OCI-M1 (cell line): ENCODE measurements at regions not wholly inside any gene's neighbourhood (a gene's known extent, or its start where the extent isn't known, plus 50 kb on each side); places are given as distances from the start of the nearest gene placed in this dataset.
"Not testable (repeated sequence)": the region's sequence is repeated elsewhere in the genome, so short reads cannot be mapped to it uniquely, and the experiment has no call there.

ENCODE experiments used
- DNase-seq: peaks from one replicate; lab custom pipeline; 2025; lab: John Stamatoyannopoulos, UW

- DNase-seq = no peak
Measured at GRCh38 chr10:117601716-117602115, 59.2 kb downstream of the EMX2 start.

- DNase-seq = no peak
Measured at GRCh38 chr10:117603081-117603480, 60.5 kb downstream of the EMX2 start.

GRCh38 chr10:117603726-117604125 is 61.2 kb downstream of the EMX2 start:
- DNase-seq = no peak

- DNase-seq = no peak
Measured at GRCh38 chr10:117609095-117609795, 66.7 kb downstream of the EMX2 start.

- DNase-seq = no peak
Measured at GRCh38 chr10:117609796-117610170, 67.2 kb downstream of the EMX2 start.

- DNase-seq = no peak
Measured at GRCh38 chr10:117610321-117610720, 67.8 kb downstream of the EMX2 start.

GRCh38 chr10:117612113-117612512 is 69.6 kb downstream of the EMX2 start:
- DNase-seq = no peak

- no peak for DNase-seq
Measured at GRCh38 chr10:117615649-117616048, 73.1 kb downstream of the EMX2 start.

GRCh38 chr10:117616179-117616578 is 73.6 kb downstream of the EMX2 start:
- DNase-seq = no peak

GRCh38 chr10:117617086-117617485 is 74.5 kb downstream of the EMX2 start:
- DNase-seq = no peak

- DNase-seq = no peak
Measured at GRCh38 chr10:117617659-117618058, 75.1 kb downstream of the EMX2 start.

GRCh38 chr10:117619223-117619622 is 76.7 kb downstream of the EMX2 start:
- no peak for DNase-seq

GRCh38 chr10:117619707-117620405 is 77.3 kb downstream of the EMX2 start:
- no peak for DNase-seq

GRCh38 chr10:117621196-117621595 is 78.7 kb downstream of the EMX2 start:
- DNase-seq = no peak

- DNase-seq = no peak
Measured at GRCh38 chr10:117621795-117622420, 79.4 kb downstream of the EMX2 start.

- DNase-seq = no peak
Measured at GRCh38 chr10:117622471-117623184, 80.1 kb downstream of the EMX2 start.

- DNase-seq = no peak
Measured at GRCh38 chr10:117626228-117626627, 83.7 kb downstream of the EMX2 start.

GRCh38 chr10:117627561-117627960 is 85.0 kb downstream of the EMX2 start:
- no peak for DNase-seq

GRCh38 chr10:117629717-117630116 is 87.2 kb downstream of the EMX2 start:
- DNase-seq = not testable (repeated sequence)

GRCh38 chr10:117631276-117632145 is 89.0 kb downstream of the EMX2 start:
- DNase-seq = no peak

GRCh38 chr10:117632406-117632805 is 89.9 kb downstream of the EMX2 start:
- DNase-seq = no peak

- DNase-seq = no peak
Measured at GRCh38 chr10:117635826-117636225, 93.3 kb downstream of the EMX2 start.
